NB4 (cell line): ENCODE measurements at regions not wholly inside any gene's neighbourhood (a gene's known extent, or its start where the extent isn't known, plus 50 kb on each side); places are given as distances from the start of the nearest gene placed in this dataset.

Experiments used
- CTCF ChIP-seq: IDR thresholded peaks from one replicate; pipeline ENCODE4 v1.5.1; 2012; ENCODE audit warnings: low read depth, low read length
- POLR2A ChIP-seq: IDR thresholded peaks from 2 replicates; pipeline ENCODE4 v1.6.1; 2011; ENCODE audit warnings: mild to moderate bottlenecking; ENCODE audit not compliant: insufficient read length; ENCODE audit errors: extremely low read depth

DNA sequence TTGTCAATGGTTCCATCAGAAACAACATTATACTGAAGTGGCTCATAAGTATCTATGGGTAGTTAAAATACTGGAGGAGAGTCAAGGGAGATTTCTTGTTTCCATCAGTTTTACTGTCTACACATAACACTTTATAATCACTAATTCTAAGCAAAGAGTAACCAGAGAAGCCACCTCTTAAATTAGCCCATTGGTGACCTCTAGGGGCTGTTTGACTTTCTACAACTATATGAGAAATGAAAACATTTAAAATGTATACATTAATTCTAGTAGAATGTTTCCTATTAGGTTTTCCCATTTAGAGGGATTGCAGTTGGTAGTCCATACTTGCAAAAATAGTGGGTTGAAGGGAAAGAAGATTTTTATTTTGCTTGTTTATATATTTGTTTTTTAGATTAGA lies 504.3 kb downstream of the FAM181B start:
- no peak for TF ChIP-seq POLR2A
- peak; percentile 47 for TF ChIP-seq CTCF
